Body of pancreas (tissue), 4 donors: ENCODE measurements at regions not wholly inside any gene's neighbourhood (a gene's known extent, or its start where the extent isn't known, plus 50 kb on each side); places are given as distances from the start of the nearest gene placed in this dataset.

ENCODE experiments used
- ATAC-seq: fragments of 150-250 bp; one replicate; pipeline ENCODE4 v1.9.1; 2016
- DNase-seq, 4 donors: peaks; one replicate each; pipeline ENCODE4 v3.0.0-alpha.2; 2019
- H3K27ac ChIP-seq, 4 donors: fragments of 200-600 bp; sonication (generic); 1 replicate in 3 of 4; 2 replicates in 1 of 4; pipeline versions ENCODE4 v1.5.1 to v1.6.1; 2016 to 2019; ENCODE audit warnings: mild to moderate bottlenecking in 1 of 4, mixed read lengths in 1 of 4, moderate library complexity in 1 of 4
- H3K27me3 ChIP-seq, 2 donors: fragments of 200-600 bp; sonication (generic); one replicate each; pipeline ENCODE4 v1.6.0; 2016; ENCODE audit warnings: mild to moderate bottlenecking in 1 of 2
- H3K36me3 ChIP-seq, 2 donors: fragments of 200-600 bp; sonication (generic); replicated peaks in 1 of 2; 2 replicates each; pipeline ENCODE4 v1.5.1; 2016; ENCODE audit warnings: low read depth in 2 of 2; ENCODE audit not compliant: insufficient read depth in 1 of 2
- H3K4me1 ChIP-seq: fragments of 200-600 bp; sonication (generic); one replicate; pipeline ENCODE4 v1.6.0; 2016
- H3K4me3 ChIP-seq, 2 donors: fragments of 200-600 bp; sonication (generic); 1 replicate in 1 of 2; 2 replicates in 1 of 2; pipeline ENCODE4 v1.5.1; 2016 to 2019
- H3K9me3 ChIP-seq, 3 donors: fragments of 200-600 bp; sonication (generic); 1 replicate in 2 of 3; 2 replicates in 1 of 3; pipeline ENCODE4 v1.5.1; 2016
- CTCF ChIP-seq, 7 experiments: fragments of 450-650 bp in 4 of 7; fragments of 200-600 bp in 3 of 7; sonication (generic) in 3 of 7; IDR thresholded peaks; one replicate each; pipeline ENCODE4 v1.5.1; 2016 to 2019; ENCODE audit warnings: antibody characterized with exemption in 7 of 7
- POLR2A ChIP-seq, 3 donors: fragments of 450-650 bp; IDR thresholded peaks; one replicate each; pipeline ENCODE4 v1.6.1; 2016; ENCODE audit warnings: antibody characterized with exemption in 3 of 3, mild to moderate bottlenecking in 2 of 3
- WGBS, 2 donors: methylation state at CpG; one replicate each; pipeline ENCODE4 v1.1.5; 2017; 5-methylcytosine and 5-hydroxymethylcytosine counted together
- intact Hi-C: fragments of 100-400 bp; cut with DNase I; formaldehyde crosslinking; loops from one replicate; pipeline ENCODE4 v1.15.1; 2023

- ATAC-seq (no peak), DNase-seq (no peak)
- TF ChIP-seq POLR2A (IDR thresholded peaks at IDR 0.05) (no peak), CTCF (IDR thresholded peaks at IDR 0.05) (no peak)
- no peak overlapping the region for H3K4me3 ChIP-seq
- H3K4me1 ChIP-seq, result no peaks in the 10 kb centered on the region
- peaks cover 0 to 16% (median 0%) of the 10 kb centered on the region in 3 donors for H3K9me3 ChIP-seq
- H3K27me3 ChIP-seq, result peaks cover 0 to 13% of the 10 kb centered on the region in 2 donors
- H3K36me3 ChIP-seq, result no peaks in the 10 kb centered on the region
- H3K27ac ChIP-seq, result no peak overlapping the region
- intact Hi-C loops, result no loop called here
- 18 to 25% methylated on average over 9 to 22 of the region's 22 CpGs for WGBS, 2 donors
These were observed 122.3 kb downstream of the BRD1 start for GRCh38 chr22:49705216-49705971.

DNA sequence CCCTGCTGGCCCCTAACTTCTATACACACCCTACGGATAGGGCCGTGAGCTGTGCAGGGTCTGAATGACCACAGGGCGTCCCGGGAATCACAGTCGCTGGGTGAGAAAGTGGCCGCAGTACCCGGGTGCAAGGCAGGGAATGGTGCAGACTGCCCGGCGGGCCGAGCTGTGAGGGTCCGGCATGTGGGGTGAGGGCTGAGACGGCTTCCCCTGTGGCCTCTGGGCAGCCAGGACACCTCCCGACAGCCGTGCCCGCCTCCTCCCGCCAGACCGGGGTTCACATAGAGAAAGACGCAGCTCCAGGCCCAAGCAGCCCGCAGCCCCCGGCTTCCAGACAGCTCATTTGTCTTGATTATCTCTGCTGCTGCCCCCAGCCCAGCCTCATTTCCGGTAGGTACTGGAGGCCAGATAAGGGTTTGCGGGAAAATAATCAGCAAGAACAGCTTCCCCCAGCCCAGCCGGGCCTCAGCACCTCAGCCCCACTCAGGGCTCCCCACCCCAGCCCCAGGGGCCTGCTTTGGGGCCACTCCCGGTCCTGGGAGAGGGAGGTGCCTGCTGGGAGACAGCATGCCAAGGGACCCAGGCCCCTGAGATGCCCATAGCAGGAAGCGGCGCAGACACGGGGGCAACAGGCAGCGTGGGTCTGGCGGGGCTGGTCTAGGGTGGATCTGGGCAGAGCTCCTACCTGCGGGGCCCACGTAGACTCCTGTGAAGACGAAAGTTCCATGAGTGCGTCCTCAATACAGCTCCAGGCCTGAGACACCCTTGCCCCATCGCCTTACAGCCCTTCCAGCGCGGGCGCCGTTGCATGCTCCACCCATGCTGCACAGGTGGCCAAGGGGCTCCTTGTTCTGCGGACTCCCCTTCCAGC, 123.1 kb downstream of the BRD1 start:
- H3K27me3 ChIP-seq, result peaks cover 0 to 13% of the 10 kb centered on the region in 2 donors
- H3K36me3 ChIP-seq, result no peaks in the 10 kb centered on the region
- H3K4me1 ChIP-seq, result no peaks in the 10 kb centered on the region
- DNase-seq, result no peak
- peaks cover 0 to 10% (median 0%) of the 10 kb centered on the region in 3 donors for H3K9me3 ChIP-seq
- ATAC-seq, result no peak
- no peak overlapping the region for H3K4me3 ChIP-seq
- WGBS, 2 donors, result 28 to 34% methylated on average over 18 to 38 of the region's 39 CpGs
- intact Hi-C loops, result no loop called here
- TF ChIP-seq POLR2A (IDR thresholded peaks at IDR 0.05), result no peak
- no peak for TF ChIP-seq CTCF (IDR thresholded peaks at IDR 0.05)
- H3K27ac ChIP-seq, result no peak overlapping the region

GRCh38 chr22:49703990-49704344, 123.7 kb downstream of the BRD1 start:
- Histone ChIP-seq H3K9me3 (peaks cover 0 to 10% (median 0%) of the 10 kb centered on the region in 3 donors), H3K4me3 (no peak overlapping the region), H3K27me3 (peaks cover 0 to 13% of the 10 kb centered on the region in 2 donors), H3K36me3 (no peaks in the 10 kb centered on the region), H3K4me1 (no peaks in the 10 kb centered on the region), H3K27ac (no peak overlapping the region)
- intact Hi-C loops, result no loop called here
- TF ChIP-seq CTCF (IDR thresholded peaks at IDR 0.05) (no peak), POLR2A (IDR thresholded peaks at IDR 0.05) (no peak)
- DNase-seq (no peak), ATAC-seq (no peak)
- 26 to 31% methylated on average over 6 to 10 of the region's 10 CpGs for WGBS, 2 donors

GRCh38 chr22:49703505-49703904, 124.2 kb downstream of the BRD1 start:
- H3K27ac ChIP-seq, result no peak overlapping the region
- TF ChIP-seq POLR2A (IDR thresholded peaks at IDR 0.05), result no peak
- TF ChIP-seq CTCF (IDR thresholded peaks at IDR 0.05), result no peak
- intact Hi-C loops, result no loop called here
- H3K4me1 ChIP-seq, result no peaks in the 10 kb centered on the region
- ATAC-seq (no peak), DNase-seq (no peak)
- H3K9me3 ChIP-seq, result peaks cover 0 to 10% (median 0%) of the 10 kb centered on the region in 3 donors
- no peaks in the 10 kb centered on the region for H3K36me3 ChIP-seq
- peaks cover 0 to 13% of the 10 kb centered on the region in 2 donors for H3K27me3 ChIP-seq
- 64 to 74% methylated on average over 15 of the region's 15 CpGs for WGBS, 2 donors
- no peak overlapping the region for H3K4me3 ChIP-seq
